ENCODE measurements at regions not wholly inside any gene's neighbourhood (a gene's known extent, or its start where the extent isn't known, plus 50 kb on each side); places are given as distances from the start of the nearest gene placed in this dataset.

DNA sequence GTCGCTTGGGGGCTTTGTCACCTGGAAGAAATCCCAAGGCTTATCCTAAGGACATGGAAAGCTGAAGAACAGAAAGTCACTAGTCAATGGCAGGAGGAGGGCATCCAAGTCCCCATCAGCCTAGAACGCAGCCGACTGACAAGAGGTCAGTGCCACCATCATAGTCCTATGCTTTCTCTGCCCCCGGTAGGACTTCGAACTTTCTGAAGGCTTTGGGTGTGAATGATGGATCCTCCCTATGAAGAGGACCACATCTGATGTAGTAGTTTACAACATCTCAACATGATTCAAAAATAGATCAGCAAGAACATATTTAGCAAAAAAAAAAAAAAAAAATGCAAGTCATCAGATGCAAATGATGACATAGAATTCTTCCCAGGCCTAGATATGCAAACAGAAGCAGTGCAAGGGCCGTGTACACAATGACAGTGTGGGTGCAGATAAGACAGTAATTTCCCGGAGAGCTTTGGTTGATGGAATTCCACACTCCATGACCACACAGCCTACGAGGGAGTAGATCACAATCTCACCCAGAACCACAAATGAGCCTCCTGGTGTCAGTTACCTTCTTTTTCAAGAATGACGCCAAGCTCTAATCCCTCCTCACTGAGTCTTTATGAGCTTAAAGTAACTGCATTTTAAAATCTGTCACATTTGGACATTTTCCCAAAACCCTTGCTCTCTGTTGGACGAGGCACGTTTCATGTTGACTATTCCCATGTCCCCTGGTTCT, 88.2 kb downstream of the PSMG1 start:
- Mint-ChIP-seq H3K9me3 (no peaks in the 10 kb centered on the region), H3K36me3 (no peaks in the 10 kb centered on the region), H3K4me1 (no peaks in the 10 kb centered on the region), H3K27ac (no peak overlapping the region), H3K4me3 (no peak overlapping the region)
- ATAC-seq (no peak), DNase-seq (ENCODE audit: low spot score in 2 of 2) (no peak)

DNA sequence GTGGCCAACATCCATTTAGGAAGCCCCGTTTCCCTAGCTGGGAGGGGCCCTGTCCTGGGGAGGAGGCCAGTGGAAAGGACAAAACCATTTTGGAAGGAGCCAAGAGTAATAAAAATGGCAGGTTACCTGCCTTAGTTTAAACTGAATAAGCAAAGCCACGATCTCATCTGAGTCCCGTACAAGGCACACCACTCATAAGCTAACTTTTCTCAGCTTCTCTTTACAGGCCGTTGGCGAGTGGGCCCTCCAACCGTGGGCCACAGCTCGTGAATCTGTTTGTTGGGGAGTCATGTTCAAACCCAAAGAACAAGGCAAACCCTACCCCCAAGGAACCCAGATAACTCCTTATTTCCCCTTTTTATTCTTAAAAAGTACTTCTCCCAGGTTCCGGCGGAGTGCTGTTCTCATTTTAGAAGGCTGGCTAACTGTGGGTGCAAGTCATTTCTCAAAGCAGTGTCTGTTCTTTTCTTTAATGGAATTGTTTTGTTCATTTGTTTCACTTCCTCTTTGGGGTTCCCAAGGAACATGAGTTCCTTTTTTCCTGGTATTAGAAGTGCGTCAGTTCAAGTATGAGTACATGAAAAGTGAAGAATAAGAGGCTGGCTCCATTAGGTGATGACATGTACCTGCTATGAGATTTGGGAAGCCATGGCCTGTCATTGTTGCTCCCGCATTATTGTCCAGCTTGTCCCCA, 89.0 kb downstream of the PSMG1 start:
- no peaks in the 10 kb centered on the region for H3K36me3 Mint-ChIP-seq
- H3K4me3 Mint-ChIP-seq, result no peak overlapping the region
- H3K4me1 Mint-ChIP-seq, result no peaks in the 10 kb centered on the region
- no peak for ATAC-seq
- no peak overlapping the region for H3K27ac Mint-ChIP-seq
- no peak for DNase-seq (ENCODE audit: low spot score in 2 of 2)
- H3K9me3 Mint-ChIP-seq, result no peaks in the 10 kb centered on the region

DNA sequence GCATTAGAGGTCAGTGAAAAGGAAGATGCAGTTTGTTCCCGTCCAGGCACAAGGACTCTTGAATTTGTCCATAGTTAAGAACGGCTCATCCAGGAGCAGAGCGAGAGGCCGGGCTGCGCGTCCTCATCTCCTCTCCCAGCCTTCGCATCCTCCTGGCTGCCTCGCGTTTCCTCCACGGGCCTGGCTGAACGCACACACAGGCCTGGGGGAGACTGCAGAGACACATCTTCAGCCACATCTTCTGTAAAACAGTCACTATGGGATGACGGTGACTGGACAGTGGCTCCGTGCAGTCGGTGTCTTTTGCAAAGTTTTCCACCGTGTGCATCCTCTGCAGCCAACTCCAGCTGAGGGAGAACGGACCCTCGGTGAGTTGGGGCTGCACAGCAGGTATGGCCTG, 89.7 kb downstream of the PSMG1 start:
- no peaks in the 10 kb centered on the region for H3K4me1 Mint-ChIP-seq
- H3K27ac Mint-ChIP-seq, result no peak overlapping the region
- no peaks in the 10 kb centered on the region for H3K36me3 Mint-ChIP-seq
- H3K9me3 Mint-ChIP-seq, result no peaks in the 10 kb centered on the region
- no peak for ATAC-seq
- no peak for DNase-seq (ENCODE audit: low spot score in 2 of 2)
- H3K4me3 Mint-ChIP-seq, result no peak overlapping the region

DNA sequence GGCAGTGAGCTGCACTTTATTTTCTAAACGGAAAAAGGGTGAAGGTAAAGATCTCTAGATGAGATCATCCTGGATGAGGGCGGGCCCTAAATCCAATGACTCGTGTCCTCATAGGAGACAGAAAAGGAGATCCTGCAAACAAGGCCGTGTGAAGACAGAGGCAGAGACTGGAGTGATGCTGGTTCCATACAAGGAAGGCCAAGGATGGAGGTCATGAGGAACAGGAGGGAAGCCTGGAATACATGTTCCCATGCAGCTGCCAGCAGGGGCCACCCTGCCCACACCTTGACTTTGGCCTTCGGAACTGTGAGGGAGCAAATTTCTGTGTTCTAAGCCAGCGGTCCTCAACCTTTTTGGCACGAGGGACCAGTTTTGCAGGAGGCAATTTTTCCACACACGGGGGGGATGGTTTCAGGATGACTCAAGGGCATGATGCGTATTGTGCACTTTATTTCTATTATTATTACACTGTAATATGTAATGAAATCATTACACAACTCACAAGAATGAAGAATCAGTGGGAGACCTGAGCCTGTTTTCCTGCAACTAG, 94.3 kb downstream of the PSMG1 start:
- H3K27ac Mint-ChIP-seq, result no peak overlapping the region
- H3K4me1 Mint-ChIP-seq, result no peaks in the 10 kb centered on the region
- DNase-seq (ENCODE audit: low spot score in 2 of 2) (no peak), ATAC-seq (no peak)
- H3K36me3 Mint-ChIP-seq, result no peaks in the 10 kb centered on the region
- no peaks in the 10 kb centered on the region for H3K9me3 Mint-ChIP-seq
- H3K4me3 Mint-ChIP-seq, result no peak overlapping the region

DNA sequence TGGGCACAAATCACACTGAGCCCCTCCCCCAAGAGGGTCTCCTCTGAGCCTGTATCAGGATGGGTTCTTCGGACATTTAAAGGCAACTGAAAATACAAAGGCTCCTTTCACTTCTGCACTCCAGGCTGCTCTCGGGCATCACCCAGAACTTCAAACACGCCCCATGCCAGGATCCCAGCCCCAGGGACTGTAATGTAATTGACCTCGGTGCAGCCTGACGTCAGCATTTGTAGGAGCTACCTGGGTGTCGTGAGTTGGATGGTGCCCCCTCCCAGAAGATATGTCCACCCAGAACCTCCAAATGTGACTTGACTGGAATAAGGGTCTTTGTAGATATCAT, 95.2 kb downstream of the PSMG1 start:
- Mint-ChIP-seq H3K27ac (no peak overlapping the region), H3K9me3 (no peaks in the 10 kb centered on the region), H3K36me3 (no peaks in the 10 kb centered on the region), H3K4me3 (no peak overlapping the region), H3K4me1 (no peaks in the 10 kb centered on the region)
- DNase-seq (ENCODE audit: low spot score in 2 of 2) (no peak), ATAC-seq (no peak)

DNA sequence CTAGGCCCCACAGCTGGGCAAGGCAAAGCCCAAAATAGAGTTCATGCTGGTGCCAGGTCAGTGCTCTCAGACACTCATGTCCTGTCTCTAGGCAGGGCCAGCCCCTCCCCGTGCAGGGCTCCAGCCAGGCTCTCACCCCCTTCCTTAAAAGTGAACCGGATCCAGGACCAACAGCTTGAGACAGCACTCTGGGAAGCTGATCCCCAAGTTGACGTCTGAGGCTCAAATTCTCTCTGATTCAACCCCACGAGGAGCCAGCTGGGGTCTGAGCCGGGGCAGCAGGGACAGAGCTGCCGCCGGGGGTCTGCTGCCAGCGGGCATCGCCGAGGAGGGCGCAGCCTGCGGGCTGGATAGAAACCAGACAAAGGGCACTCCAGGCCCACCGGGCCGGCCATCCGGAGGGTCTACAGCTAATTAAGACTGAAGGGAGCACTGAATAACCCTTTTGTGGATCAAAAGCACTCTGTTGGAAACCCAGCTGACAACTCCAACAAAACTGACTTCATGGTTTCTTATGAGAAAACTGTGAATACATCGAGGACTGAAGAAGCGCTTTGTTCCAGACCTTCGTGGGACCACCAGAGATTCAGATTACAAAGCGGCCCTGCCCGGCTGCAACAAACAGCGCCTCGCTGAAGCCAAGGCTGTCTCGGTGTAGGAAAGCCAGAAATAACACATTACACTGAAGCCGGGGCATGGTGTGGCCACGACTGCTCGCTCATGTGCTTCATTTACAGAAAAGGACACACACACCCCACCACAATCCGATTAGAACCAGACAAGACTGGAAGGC, 95.8 kb downstream of the PSMG1 start:
- no peak overlapping the region for H3K4me3 Mint-ChIP-seq
- ATAC-seq, result peak; percentile 15
- no peaks in the 10 kb centered on the region for H3K9me3 Mint-ChIP-seq
- H3K4me1 Mint-ChIP-seq, result no peaks in the 10 kb centered on the region
- no peak overlapping the region for H3K27ac Mint-ChIP-seq
- H3K36me3 Mint-ChIP-seq, result no peaks in the 10 kb centered on the region
- DNase-seq (ENCODE audit: low spot score in 2 of 2), result no peak

DNA sequence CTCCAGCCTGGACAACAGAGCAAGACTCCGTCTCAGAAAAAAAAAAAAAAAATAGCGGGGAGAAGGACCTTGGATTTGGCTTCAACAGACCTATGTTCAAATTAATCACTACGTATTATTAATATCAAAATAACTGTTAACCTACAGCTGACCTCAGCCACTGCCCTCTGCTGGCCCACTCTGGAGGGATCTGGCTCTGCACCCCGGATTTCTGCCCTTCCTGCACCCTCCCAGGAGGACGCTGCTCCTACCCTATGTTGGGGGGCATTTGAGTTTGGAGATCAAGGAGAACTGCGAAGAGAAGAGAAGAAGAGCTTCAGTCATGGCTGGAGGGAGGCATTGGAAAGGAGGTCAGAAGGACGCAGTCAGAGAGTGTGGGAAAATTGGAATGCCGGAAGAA, 96.7 kb downstream of the PSMG1 start:
- Mint-ChIP-seq H3K4me3 (no peak overlapping the region), H3K27ac (no peak overlapping the region), H3K36me3 (no peaks in the 10 kb centered on the region), H3K4me1 (no peaks in the 10 kb centered on the region), H3K9me3 (no peaks in the 10 kb centered on the region)
- ATAC-seq, result no peak
- no peak for DNase-seq (ENCODE audit: low spot score in 2 of 2)

DNA sequence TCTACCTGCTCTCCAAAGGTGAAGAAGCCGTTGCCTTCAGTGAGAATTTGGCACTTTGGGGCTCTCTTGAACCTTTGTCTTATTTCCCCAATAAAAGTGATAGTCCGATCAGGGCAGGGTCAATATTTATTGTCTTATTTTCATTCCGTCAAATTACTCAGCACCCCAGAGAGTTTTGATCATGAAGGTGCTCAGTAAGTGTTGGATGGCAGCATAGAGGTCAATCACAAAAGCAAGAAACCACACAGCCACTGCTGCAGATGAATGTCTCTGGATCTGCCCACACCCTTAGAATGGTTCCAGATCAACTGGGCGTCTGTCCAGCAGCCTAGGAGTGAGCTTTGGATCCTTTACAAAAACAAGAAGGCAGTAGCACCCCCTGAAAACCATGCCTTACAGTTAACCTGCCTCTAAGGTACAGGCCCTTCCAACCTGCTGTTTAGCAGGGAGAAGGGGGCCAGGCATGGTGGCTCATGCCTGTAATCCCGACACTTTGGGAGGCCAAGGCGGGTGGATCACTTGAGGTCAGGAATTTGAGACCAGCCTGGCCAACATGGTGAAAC, 97.3 kb downstream of the PSMG1 start:
- DNase-seq (ENCODE audit: low spot score in 2 of 2) (no peak), ATAC-seq (no peak)
- no peaks in the 10 kb centered on the region for H3K9me3 Mint-ChIP-seq
- H3K27ac Mint-ChIP-seq, result no peak overlapping the region
- no peak overlapping the region for H3K4me3 Mint-ChIP-seq
- no peaks in the 10 kb centered on the region for H3K36me3 Mint-ChIP-seq
- H3K4me1 Mint-ChIP-seq, result no peaks in the 10 kb centered on the region

DNA sequence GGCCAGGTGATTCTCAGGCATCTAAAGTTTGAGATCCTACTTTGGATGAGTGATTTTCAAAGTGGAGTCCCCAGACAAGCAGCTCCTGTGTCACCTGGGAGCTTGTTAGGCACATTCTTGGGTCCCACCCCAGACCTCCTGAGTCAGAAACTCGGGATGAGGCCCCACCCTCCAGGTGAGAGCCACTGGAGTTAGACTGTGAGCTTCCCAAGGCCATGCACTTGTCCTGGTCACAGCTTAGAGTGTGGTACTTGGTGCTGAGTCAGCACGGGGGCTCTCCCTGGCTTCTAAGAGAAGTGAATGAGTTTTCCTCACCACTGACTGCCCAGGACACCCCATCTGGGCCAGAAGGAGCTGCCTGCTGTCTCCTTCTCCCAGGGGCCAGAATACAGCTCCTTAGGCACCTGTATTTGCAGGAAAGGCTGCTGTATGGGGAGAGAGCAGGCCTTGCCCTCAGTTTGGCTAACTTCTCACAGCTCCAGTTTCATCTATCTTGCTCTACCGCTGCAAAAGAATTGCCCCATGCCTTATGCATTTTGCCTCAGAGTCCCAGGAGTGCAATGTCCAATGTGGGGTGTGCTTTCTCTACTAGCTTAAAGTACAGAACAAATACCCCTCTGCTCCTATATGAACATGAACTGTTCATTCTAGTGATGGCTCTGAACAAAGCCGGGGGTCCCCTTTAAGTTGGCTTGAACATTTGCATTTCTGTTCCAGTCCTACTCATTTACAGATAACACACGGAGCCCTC, 98.1 kb downstream of the PSMG1 start:
- DNase-seq (ENCODE audit: low spot score in 2 of 2) (no peak), ATAC-seq (no peak)
- H3K4me3 Mint-ChIP-seq, result no peak overlapping the region
- H3K27ac Mint-ChIP-seq, result no peak overlapping the region
- no peaks in the 10 kb centered on the region for H3K36me3 Mint-ChIP-seq
- H3K9me3 Mint-ChIP-seq, result no peaks in the 10 kb centered on the region
- H3K4me1 Mint-ChIP-seq, result no peaks in the 10 kb centered on the region

DNA sequence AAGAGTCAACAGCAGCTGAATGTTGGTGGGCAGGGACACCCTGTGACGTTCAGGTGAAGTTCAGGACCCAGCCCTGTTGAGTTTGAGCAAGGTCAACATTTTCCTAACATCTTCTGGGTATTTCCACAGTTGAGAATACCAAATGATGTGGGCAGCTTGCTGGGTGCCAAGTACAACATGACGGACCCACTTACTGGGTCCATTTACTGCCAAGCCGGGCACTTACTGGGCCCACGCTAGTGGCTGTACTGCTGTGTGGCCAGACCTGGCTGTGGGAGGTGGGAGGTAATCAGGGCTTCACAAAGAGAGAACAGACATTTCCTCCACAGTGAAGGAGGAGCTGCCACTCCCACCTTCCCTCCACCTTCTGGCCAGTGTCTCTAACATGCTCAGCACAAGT, 99.2 kb downstream of the PSMG1 start:
- no peak for DNase-seq (ENCODE audit: low spot score in 2 of 2)

DNA sequence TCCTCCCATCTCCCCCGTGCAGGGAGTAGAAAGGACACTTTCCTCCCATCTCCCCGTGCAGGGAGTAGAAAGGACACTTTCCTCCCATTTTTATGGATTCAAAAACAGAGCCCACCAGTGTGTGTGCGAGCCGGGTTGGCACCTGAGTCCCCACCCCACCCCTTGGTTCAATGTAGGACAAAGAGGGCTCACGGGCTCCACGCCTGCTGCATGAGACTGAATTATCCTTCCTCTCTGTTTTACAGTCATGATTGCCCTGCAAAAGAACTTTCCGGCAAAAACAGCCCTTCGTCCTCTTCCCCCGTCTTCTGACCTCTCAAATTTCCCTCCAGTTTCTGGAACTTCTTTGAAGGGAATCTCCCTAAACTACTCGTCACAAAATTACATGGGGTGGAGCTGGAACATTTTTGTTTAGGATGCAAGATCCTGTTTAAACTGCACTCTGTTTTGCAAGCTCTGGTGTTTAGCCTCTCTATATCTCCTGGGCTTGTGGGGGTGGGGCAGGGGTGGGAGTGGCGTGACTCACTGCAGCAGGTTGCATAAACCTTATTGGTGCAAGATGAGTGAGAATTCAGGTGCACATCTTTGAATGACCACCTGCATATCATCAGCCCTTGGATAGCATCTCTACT, 99.8 kb downstream of the PSMG1 start:
- no peak for DNase-seq (ENCODE audit: low spot score in 2 of 2)
- no peak overlapping the region for H3K4me3 Mint-ChIP-seq
- ATAC-seq, result no peak

More for the DNA sequence above, 99.2 kb downstream of the PSMG1 start:
- no peaks in the 10 kb centered on the region for H3K36me3 Mint-ChIP-seq
- no peaks in the 10 kb centered on the region for H3K9me3 Mint-ChIP-seq
- H3K4me1 Mint-ChIP-seq, result no peaks in the 10 kb centered on the region
- H3K27ac Mint-ChIP-seq, result no peak overlapping the region
- no peak overlapping the region for H3K4me3 Mint-ChIP-seq
- ATAC-seq, result no peak

DNA sequence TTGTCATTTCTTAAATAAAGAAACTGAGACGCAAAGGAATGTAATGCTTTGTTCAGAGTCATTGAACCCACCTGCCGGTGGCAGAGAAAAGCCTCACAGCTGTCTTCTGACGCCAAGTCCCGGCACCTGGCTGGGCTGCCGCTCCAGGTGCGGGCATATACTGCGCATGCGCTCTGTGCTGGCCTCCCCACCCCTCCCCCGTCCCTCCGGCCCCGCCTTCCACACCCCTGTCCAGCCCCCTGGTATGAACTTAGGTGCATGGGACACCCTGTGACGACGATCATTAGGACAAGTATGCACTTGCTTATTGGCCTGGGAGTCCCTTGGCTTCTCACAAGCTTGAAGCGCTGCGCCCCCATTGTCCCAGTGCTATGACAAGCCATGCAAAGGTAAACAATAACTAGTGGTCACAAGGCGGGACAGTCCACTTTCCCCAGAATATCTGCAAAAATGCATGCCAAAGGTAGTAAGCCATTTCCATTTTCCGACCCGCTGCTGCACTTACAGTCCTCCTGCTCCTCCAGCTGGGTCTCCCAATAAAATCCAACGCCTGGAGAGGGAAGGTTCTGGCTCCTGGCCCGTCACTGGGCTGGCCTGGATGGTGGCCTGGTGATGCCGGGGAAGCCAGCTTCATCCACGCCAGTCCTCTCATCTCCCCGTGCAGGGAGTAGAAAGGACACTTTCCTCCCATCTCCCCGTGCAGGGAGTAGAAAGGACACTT, 100.4 kb downstream of the PSMG1 start:
- no peaks in the 10 kb centered on the region for H3K4me1 Mint-ChIP-seq

More for the DNA sequence above, 99.8 kb downstream of the PSMG1 start:
- H3K27ac Mint-ChIP-seq, result no peak overlapping the region
- H3K9me3 Mint-ChIP-seq, result no peaks in the 10 kb centered on the region
- no peaks in the 10 kb centered on the region for H3K4me1 Mint-ChIP-seq
- H3K36me3 Mint-ChIP-seq, result no peaks in the 10 kb centered on the region

DNA sequence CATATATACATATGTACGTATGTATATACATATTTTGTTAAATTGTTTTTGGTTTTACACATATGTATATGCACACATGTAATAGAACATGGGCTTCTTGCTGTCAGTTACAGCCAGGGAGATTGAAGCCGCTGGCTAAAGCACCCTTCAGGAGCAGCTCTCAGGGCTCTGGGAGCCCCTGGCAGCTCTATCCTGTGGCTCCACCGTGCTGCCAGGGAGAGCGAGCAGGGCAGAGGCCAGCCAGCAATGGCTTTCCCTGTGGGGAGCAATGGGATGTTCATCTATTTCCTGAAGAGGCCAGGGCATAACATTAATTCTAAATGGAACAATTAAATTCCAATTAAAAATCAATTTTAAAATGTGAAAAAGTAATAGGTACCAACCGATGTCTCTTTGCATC, 102.9 kb downstream of the PSMG1 start:
- Mint-ChIP-seq H3K36me3 (no peaks in the 10 kb centered on the region), H3K27ac (no peak overlapping the region), H3K4me1 (no peaks in the 10 kb centered on the region), H3K4me3 (no peak overlapping the region), H3K9me3 (no peaks in the 10 kb centered on the region)
- DNase-seq (ENCODE audit: low spot score in 2 of 2) (no peak), ATAC-seq (no peak)

More for the DNA sequence above, 100.4 kb downstream of the PSMG1 start:
- no peaks in the 10 kb centered on the region for H3K9me3 Mint-ChIP-seq
- no peaks in the 10 kb centered on the region for H3K36me3 Mint-ChIP-seq
- DNase-seq (ENCODE audit: low spot score in 2 of 2), result no peak
- no peak overlapping the region for H3K27ac Mint-ChIP-seq
- no peak for ATAC-seq
- H3K4me3 Mint-ChIP-seq, result no peak overlapping the region

DNA sequence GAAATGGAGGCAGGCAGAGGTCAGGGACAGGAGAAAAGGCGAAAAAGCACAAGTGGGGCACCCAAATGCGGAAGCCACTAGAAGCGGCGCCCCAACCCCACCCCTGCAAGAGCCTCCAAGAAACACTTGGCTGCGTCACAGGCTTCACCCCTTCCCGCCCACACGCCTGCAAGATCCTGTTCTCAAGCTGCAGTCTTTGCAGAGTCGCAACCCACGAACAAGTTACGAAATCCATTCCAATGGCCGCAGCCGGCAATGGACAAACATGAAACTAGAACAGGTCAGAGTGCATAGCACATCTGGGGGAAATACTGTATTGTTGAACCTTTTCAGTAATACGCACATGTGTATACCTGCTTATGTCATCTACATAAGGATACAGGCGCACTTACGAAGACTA, 103.6 kb downstream of the PSMG1 start:
- no peak for ATAC-seq
- Mint-ChIP-seq H3K36me3 (no peaks in the 10 kb centered on the region), H3K9me3 (no peaks in the 10 kb centered on the region), H3K4me3 (no peak overlapping the region), H3K27ac (no peak overlapping the region), H3K4me1 (no peaks in the 10 kb centered on the region)
- no peak for DNase-seq (ENCODE audit: low spot score in 2 of 2)

Data from stimulated activated effector memory CD8-positive, alpha-beta T cell treated with anti-CD3 and anti-CD28 coated beads, Interleukin-12 subunit alpha, Interleukin-12 subunit beta, amount 100 ng/mL, for 72 hours (primary cell).